ENCODE measurements at regions not wholly inside any gene's neighbourhood (a gene's known extent, or its start where the extent isn't known, plus 50 kb on each side); places are given as distances from the start of the nearest gene placed in this dataset.

DNA sequence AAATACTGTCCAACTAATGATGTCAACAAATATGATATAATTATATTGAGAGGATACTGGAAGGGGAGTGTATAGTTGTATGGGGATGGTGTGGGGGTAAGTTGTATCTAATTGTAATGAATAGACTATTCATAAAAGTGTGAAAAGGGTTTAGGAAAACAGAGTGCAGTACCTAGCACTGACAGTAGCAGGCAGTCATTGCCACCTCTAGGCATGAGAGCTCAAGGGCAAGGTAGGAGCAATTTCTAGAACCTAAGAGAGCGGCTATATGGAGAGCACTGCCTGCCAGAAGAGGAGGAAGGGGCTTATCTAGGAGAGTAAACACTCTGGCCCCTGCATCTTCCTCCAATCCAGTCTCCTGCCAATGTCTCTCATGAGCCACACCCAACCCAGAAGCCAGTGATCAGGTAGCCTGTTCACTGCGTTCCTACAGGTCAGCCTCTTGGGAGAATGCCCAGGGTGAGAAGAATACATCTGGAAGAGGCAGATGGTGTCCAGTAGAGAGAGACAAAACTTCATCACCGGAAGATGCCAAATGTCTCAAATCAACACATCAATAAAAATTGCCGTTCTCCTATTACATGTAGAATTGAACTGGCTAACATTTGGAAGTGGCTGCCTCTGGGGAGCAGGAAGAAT, 200.0 kb downstream of the LY86 start:
- H3K18ac ChIP-seq (ENCODE audit: insufficient read length, low read depth, low read length), result no peak overlapping the region
- H2AFZ ChIP-seq (ENCODE audit: low read length), result no peak overlapping the region
- H3K4me1 ChIP-seq (ENCODE audit: insufficient read depth, low read length), result peaks cover 2% of the 10 kb centered on the region; the same call in 1 of the 2 replicates
- H2BK15ac ChIP-seq (ENCODE audit: low read depth, low read length), result no peak overlapping the region
- H2BK20ac ChIP-seq (ENCODE audit: low read depth, low read length, poor library complexity, severe bottlenecking), result no peak overlapping the region
- H3K4me2 ChIP-seq (ENCODE audit: insufficient read depth, insufficient read length, low read length), result no peak overlapping the region
- no peak overlapping the region for H2BK120ac ChIP-seq (ENCODE audit: low read depth, low read length, poor library complexity, severe bottlenecking)
- Mint-ChIP-seq H3K36me3 (ENCODE audit: insufficient read depth in 1 of 3, low read depth in 3 of 3) (no peaks in the 10 kb centered on the region), H3K27me3 (ENCODE audit: low read depth) (peaks cover 3% of the 10 kb centered on the region; the same call in 1 of the 2 replicates), H3K9me3 (no peaks in the 10 kb centered on the region), H3K27ac (no peak overlapping the region; a peak in 1 of 7 replicates), H3K4me3 (no peak overlapping the region), H3K4me1 (peaks cover 4 to 9% of the 10 kb centered on the region in 2 experiments; a peak in 3 of 4 replicates)
- no peak overlapping the region for H3K14ac ChIP-seq (ENCODE audit: insufficient read depth, low read length)
- no peak overlapping the region for H4K8ac ChIP-seq (replicated peaks; ENCODE audit: insufficient read length, low read depth, low read length)
- no peak overlapping the region for H4K91ac ChIP-seq (ENCODE audit: insufficient read length, low read depth, low read length)
- DNase-seq, result no peak
- no peaks in the 10 kb centered on the region for H3K79me2 ChIP-seq (ENCODE audit: insufficient read depth, low read length)
- H3K4ac ChIP-seq (ENCODE audit: low read depth, low read length), result no peak overlapping the region
- H3T11ph ChIP-seq (ENCODE audit: low read length), result no peak overlapping the region
- no peaks in the 10 kb centered on the region for H3K27me3 ChIP-seq (ENCODE audit: insufficient read depth, low read length)
- no peak overlapping the region for H2BK5ac ChIP-seq (ENCODE audit: insufficient read length, low read length)
- WGBS (ENCODE audit: extremely low coverage, insufficient read length, low lambda C conversion rate), result no CpG with 5 or more reads among the region's 4 CpGs
- H3K23ac ChIP-seq (ENCODE audit: insufficient read length, low read depth, low read length), result no peak overlapping the region
- H3K27ac ChIP-seq (ENCODE audit: insufficient read length, low read depth, low read length), result no peak overlapping the region
- no peak overlapping the region for H2AK5ac ChIP-seq (ENCODE audit: insufficient read length, low read length)
- TF ChIP-seq CTCF (conservative IDR thresholded peaks at IDR 0.05), result peak; percentile 86
- no peaks in the 10 kb centered on the region for H3K9me3 ChIP-seq (ENCODE audit: control insufficient read depth, low read depth, low read length)
- no peaks in the 10 kb centered on the region for H4K20me1 ChIP-seq (ENCODE audit: control insufficient read depth, insufficient read depth, insufficient read length)
- no peak overlapping the region for H4K5ac ChIP-seq (ENCODE audit: insufficient read length, low read depth, low read length)
- no peaks in the 10 kb centered on the region for H3K23me2 ChIP-seq (ENCODE audit: insufficient read length, low read depth, low read length, poor library complexity, severe bottlenecking)
- H2BK12ac ChIP-seq (ENCODE audit: insufficient read length, low read depth, low read length), result no peak overlapping the region
- H3K9ac ChIP-seq (ENCODE audit: extremely low read depth, insufficient read length, low read length), result no peak overlapping the region
- H3K79me1 ChIP-seq (ENCODE audit: insufficient read depth, low read depth, low read length, poor library complexity, severe bottlenecking), result no peaks in the 10 kb centered on the region
- H3K56ac ChIP-seq (ENCODE audit: insufficient read length, low read depth, low read length), result no peak overlapping the region
